ENCODE measurements at regions not wholly inside any gene's neighbourhood (a gene's known extent, or its start where the extent isn't known, plus 50 kb on each side); places are given as distances from the start of the nearest gene placed in this dataset.

- Histone ChIP-seq H3K27ac (ENCODE audit: low read depth in 1 of 2, low read length in 2 of 2) (peak overlapping the region in 1 of 2 donors; percentile 9), H3K27me3 (ENCODE audit: control insufficient read depth in 4 of 4, insufficient read depth in 4 of 4, low read length in 3 of 4) (no peaks in the 10 kb centered on the region), H3K9me3 (ENCODE audit: control insufficient read depth in 4 of 4, low read length in 3 of 4) (no peaks in the 10 kb centered on the region), H3K4me1 (ENCODE audit: control insufficient read depth in 4 of 4, insufficient read depth in 4 of 4, low read length in 3 of 4) (no peaks in the 10 kb centered on the region), H3K4me3 (ENCODE audit: low read depth in 1 of 3, low read length in 3 of 3) (no peak overlapping the region), H3K36me3 (ENCODE audit: control insufficient read depth in 4 of 4, insufficient read depth in 3 of 4, low read depth in 1 of 4, low read length in 3 of 4) (no peaks in the 10 kb centered on the region), H3K9ac (ENCODE audit: low read depth in 1 of 2, low read length in 2 of 2) (no peak overlapping the region)
- DNase-seq (ENCODE audit: low spot score) = no peak
- 91% methylated on average over 8 of the region's 8 CpGs for WGBS
- TF ChIP-seq TAF1 (conservative IDR thresholded peaks at IDR 0.05) = no peak
- TF ChIP-seq HNF4G (IDR thresholded peaks at IDR 0.05) = no peak
- TF ChIP-seq, protein P1, sequence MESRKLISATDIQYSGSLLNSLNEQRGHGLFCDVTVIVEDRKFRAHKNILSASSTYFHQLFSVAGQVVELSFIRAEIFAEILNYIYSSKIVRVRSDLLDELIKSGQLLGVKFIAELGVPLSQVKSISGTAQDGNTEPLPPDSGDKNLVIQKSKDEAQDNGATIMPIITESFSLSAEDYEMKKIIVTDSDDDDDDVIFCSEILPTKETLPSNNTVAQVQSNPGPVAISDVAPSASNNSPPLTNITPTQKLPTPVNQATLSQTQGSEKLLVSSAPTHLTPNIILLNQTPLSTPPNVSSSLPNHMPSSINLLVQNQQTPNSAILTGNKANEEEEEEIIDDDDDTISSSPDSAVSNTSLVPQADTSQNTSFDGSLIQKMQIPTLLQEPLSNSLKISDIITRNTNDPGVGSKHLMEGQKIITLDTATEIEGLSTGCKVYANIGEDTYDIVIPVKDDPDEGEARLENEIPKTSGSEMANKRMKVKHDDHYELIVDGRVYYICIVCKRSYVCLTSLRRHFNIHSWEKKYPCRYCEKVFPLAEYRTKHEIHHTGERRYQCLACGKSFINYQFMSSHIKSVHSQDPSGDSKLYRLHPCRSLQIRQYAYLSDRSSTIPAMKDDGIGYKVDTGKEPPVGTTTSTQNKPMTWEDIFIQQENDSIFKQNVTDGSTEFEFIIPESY (IDR thresholded peaks at IDR 0.05) = no peak
- TF ChIP-seq HNF4A (conservative IDR thresholded peaks at IDR 0.05) = no peak
- TF ChIP-seq, protein P2, sequence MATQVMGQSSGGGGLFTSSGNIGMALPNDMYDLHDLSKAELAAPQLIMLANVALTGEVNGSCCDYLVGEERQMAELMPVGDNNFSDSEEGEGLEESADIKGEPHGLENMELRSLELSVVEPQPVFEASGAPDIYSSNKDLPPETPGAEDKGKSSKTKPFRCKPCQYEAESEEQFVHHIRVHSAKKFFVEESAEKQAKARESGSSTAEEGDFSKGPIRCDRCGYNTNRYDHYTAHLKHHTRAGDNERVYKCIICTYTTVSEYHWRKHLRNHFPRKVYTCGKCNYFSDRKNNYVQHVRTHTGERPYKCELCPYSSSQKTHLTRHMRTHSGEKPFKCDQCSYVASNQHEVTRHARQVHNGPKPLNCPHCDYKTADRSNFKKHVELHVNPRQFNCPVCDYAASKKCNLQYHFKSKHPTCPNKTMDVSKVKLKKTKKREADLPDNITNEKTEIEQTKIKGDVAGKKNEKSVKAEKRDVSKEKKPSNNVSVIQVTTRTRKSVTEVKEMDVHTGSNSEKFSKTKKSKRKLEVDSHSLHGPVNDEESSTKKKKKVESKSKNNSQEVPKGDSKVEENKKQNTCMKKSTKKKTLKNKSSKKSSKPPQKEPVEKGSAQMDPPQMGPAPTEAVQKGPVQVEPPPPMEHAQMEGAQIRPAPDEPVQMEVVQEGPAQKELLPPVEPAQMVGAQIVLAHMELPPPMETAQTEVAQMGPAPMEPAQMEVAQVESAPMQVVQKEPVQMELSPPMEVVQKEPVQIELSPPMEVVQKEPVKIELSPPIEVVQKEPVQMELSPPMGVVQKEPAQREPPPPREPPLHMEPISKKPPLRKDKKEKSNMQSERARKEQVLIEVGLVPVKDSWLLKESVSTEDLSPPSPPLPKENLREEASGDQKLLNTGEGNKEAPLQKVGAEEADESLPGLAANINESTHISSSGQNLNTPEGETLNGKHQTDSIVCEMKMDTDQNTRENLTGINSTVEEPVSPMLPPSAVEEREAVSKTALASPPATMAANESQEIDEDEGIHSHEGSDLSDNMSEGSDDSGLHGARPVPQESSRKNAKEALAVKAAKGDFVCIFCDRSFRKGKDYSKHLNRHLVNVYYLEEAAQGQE (IDR thresholded peaks at IDR 0.05) = no peak
- no peak for TF ChIP-seq RXRA (IDR thresholded peaks at IDR 0.05)
- TF ChIP-seq RAD21 (IDR thresholded peaks at IDR 0.05) = no peak
- TF ChIP-seq, protein P3, sequence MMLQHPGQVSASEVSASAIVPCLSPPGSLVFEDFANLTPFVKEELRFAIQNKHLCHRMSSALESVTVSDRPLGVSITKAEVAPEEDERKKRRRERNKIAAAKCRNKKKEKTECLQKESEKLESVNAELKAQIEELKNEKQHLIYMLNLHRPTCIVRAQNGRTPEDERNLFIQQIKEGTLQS (IDR thresholded peaks at IDR 0.05) = no peak
- TF ChIP-seq SP1 (IDR thresholded peaks at IDR 0.05) = no peak
- TF ChIP-seq, protein P4, sequence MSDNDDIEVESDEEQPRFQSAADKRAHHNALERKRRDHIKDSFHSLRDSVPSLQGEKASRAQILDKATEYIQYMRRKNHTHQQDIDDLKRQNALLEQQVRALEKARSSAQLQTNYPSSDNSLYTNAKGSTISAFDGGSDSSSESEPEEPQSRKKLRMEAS (IDR thresholded peaks at IDR 0.05) = no peak
- no peak for TF ChIP-seq FOXA2 (IDR thresholded peaks at IDR 0.05)
- no peak for TF ChIP-seq JUND (IDR thresholded peaks at IDR 0.05)
- TF ChIP-seq, protein P5, sequence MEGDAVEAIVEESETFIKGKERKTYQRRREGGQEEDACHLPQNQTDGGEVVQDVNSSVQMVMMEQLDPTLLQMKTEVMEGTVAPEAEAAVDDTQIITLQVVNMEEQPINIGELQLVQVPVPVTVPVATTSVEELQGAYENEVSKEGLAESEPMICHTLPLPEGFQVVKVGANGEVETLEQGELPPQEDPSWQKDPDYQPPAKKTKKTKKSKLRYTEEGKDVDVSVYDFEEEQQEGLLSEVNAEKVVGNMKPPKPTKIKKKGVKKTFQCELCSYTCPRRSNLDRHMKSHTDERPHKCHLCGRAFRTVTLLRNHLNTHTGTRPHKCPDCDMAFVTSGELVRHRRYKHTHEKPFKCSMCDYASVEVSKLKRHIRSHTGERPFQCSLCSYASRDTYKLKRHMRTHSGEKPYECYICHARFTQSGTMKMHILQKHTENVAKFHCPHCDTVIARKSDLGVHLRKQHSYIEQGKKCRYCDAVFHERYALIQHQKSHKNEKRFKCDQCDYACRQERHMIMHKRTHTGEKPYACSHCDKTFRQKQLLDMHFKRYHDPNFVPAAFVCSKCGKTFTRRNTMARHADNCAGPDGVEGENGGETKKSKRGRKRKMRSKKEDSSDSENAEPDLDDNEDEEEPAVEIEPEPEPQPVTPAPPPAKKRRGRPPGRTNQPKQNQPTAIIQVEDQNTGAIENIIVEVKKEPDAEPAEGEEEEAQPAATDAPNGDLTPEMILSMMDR (IDR thresholded peaks at IDR 0.05; ENCODE audit: low read depth, low read length, missing input control) = no peak
- TF ChIP-seq FOXA1 (IDR thresholded peaks at IDR 0.05) = no peak
- TF ChIP-seq YY1 (IDR thresholded peaks at IDR 0.05) = no peak
- TF ChIP-seq EGR1 (IDR thresholded peaks at IDR 0.05; ENCODE audit: low read depth in 2 of 2) = no peak
- TF ChIP-seq NR2F2 (IDR thresholded peaks at IDR 0.05) = no peak
- no peak for TF ChIP-seq GABPA (IDR thresholded peaks at IDR 0.05 in 1 of 2, conservative IDR thresholded peaks at IDR 0.05 in 1 of 2)
These were observed 53.6 kb upstream of the HAAO start for GRCh38 chr2:42846026-42846425.

Measured in liver (tissue), 8 donors.